SK-N-SH (cell line): ENCODE measurements at regions not wholly inside any gene's neighbourhood (a gene's known extent, or its start where the extent isn't known, plus 50 kb on each side); places are given as distances from the start of the nearest gene placed in this dataset.

Experiments used
- CHD2 ChIP-seq: fragments of 150-350 bp; IDR thresholded peaks from 2 replicates; pipeline ENCODE4 v1.6.1; 2018; ENCODE audit warnings: low read length; ENCODE audit not compliant: partially characterized antibody
- ELF1 ChIP-seq: IDR thresholded peaks from 2 replicates; pipeline ENCODE4 v1.4.0; 2012
- EP300 ChIP-seq, 2 experiments: IDR thresholded peaks; 2 replicates each; pipeline versions ENCODE4 v1.4.0 to v1.6.1; 2012; ENCODE audit warnings: borderline replicate concordance in 1 of 2, low read depth in 1 of 2, low read length in 1 of 2
- EZH2phosphoT487 ChIP-seq: fragments of 200-600 bp; sonication (generic); IDR thresholded peaks from 2 replicates; pipeline ENCODE4 v1.6.1; 2017; ENCODE audit warnings: low read depth, mixed run types, mild to moderate bottlenecking, antibody characterized with exemption, moderate library complexity, borderline replicate concordance
- FOXM1 ChIP-seq: IDR thresholded peaks from 2 replicates; pipeline ENCODE4 v1.4.0; 2012; ENCODE audit warnings: low read depth, mild to moderate bottlenecking
- GABPA ChIP-seq: IDR thresholded peaks from 2 replicates; pipeline ENCODE4 v1.4.0; 2012; ENCODE audit warnings: low read depth, mild to moderate bottlenecking
- MXI1 ChIP-seq: IDR thresholded peaks from 2 replicates; pipeline ENCODE4 v1.6.1; 2012; ENCODE audit warnings: mild to moderate bottlenecking, low read depth, low read length, improper control_type of control experiment
- RAD21 ChIP-seq: IDR thresholded peaks from 2 replicates; pipeline ENCODE4 v1.6.1; 2012; ENCODE audit warnings: mild to moderate bottlenecking, low read length
- TF ChIP-seq, protein P1 (sequence below): fragments of 200-600 bp; sonication (generic); IDR thresholded peaks from 2 replicates; pipeline ENCODE4 v1.6.1; 2017; ENCODE audit warnings: antibody characterized with exemption, mild to moderate bottlenecking, moderate library complexity
- TF ChIP-seq, protein P2 (sequence below): IDR thresholded peaks from 2 replicates; pipeline ENCODE4 v1.6.1; 2012; ENCODE audit warnings: mild to moderate bottlenecking, low read depth, low read length, moderate library complexity
- TF ChIP-seq, protein P3 (sequence below): IDR thresholded peaks from 2 replicates; pipeline ENCODE4 v1.4.0; 2012; ENCODE audit warnings: low read depth, borderline replicate concordance
- TF ChIP-seq, protein P4 (sequence below): fragments of 150-350 bp; IDR thresholded peaks from 2 replicates; pipeline ENCODE4 v1.6.1; 2017; ENCODE audit warnings: antibody characterized with exemption, low read length, low read depth, borderline replicate concordance
- TF ChIP-seq, protein P5 (sequence below): IDR thresholded peaks from 2 replicates; pipeline ENCODE4 v1.4.0; 2012; ENCODE audit warnings: low read depth

DNA sequence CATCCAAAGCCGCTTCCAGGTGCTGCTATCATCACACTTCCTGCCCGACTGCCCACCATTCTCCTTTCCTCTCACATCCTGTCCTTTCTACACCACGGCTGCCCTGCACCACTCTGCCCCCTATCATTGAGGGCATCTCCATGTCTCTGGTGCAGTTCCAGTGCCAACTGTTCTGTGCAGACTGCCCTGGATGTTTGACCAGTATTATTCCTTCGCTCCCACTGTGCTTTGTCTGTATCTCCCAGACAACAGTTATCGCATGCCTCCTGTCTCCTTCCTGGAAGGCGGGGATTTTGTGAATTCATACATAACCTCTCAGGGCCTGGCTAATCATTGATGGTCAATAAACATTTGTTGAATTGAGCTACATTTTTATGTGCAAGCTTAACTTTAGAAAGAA lies 63.6 kb upstream of the GNG12 start:
- TF ChIP-seq, protein P1, sequence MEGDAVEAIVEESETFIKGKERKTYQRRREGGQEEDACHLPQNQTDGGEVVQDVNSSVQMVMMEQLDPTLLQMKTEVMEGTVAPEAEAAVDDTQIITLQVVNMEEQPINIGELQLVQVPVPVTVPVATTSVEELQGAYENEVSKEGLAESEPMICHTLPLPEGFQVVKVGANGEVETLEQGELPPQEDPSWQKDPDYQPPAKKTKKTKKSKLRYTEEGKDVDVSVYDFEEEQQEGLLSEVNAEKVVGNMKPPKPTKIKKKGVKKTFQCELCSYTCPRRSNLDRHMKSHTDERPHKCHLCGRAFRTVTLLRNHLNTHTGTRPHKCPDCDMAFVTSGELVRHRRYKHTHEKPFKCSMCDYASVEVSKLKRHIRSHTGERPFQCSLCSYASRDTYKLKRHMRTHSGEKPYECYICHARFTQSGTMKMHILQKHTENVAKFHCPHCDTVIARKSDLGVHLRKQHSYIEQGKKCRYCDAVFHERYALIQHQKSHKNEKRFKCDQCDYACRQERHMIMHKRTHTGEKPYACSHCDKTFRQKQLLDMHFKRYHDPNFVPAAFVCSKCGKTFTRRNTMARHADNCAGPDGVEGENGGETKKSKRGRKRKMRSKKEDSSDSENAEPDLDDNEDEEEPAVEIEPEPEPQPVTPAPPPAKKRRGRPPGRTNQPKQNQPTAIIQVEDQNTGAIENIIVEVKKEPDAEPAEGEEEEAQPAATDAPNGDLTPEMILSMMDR: no peak
- TF ChIP-seq ELF1: no peak
- TF ChIP-seq EZH2phosphoT487: no peak
- TF ChIP-seq, protein P2, sequence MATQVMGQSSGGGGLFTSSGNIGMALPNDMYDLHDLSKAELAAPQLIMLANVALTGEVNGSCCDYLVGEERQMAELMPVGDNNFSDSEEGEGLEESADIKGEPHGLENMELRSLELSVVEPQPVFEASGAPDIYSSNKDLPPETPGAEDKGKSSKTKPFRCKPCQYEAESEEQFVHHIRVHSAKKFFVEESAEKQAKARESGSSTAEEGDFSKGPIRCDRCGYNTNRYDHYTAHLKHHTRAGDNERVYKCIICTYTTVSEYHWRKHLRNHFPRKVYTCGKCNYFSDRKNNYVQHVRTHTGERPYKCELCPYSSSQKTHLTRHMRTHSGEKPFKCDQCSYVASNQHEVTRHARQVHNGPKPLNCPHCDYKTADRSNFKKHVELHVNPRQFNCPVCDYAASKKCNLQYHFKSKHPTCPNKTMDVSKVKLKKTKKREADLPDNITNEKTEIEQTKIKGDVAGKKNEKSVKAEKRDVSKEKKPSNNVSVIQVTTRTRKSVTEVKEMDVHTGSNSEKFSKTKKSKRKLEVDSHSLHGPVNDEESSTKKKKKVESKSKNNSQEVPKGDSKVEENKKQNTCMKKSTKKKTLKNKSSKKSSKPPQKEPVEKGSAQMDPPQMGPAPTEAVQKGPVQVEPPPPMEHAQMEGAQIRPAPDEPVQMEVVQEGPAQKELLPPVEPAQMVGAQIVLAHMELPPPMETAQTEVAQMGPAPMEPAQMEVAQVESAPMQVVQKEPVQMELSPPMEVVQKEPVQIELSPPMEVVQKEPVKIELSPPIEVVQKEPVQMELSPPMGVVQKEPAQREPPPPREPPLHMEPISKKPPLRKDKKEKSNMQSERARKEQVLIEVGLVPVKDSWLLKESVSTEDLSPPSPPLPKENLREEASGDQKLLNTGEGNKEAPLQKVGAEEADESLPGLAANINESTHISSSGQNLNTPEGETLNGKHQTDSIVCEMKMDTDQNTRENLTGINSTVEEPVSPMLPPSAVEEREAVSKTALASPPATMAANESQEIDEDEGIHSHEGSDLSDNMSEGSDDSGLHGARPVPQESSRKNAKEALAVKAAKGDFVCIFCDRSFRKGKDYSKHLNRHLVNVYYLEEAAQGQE: no peak
- TF ChIP-seq, protein P3, sequence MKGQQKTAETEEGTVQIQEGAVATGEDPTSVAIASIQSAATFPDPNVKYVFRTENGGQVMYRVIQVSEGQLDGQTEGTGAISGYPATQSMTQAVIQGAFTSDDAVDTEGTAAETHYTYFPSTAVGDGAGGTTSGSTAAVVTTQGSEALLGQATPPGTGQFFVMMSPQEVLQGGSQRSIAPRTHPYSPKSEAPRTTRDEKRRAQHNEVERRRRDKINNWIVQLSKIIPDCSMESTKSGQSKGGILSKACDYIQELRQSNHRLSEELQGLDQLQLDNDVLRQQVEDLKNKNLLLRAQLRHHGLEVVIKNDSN: no peak
- TF ChIP-seq GABPA: no peak
- TF ChIP-seq, protein P4, sequence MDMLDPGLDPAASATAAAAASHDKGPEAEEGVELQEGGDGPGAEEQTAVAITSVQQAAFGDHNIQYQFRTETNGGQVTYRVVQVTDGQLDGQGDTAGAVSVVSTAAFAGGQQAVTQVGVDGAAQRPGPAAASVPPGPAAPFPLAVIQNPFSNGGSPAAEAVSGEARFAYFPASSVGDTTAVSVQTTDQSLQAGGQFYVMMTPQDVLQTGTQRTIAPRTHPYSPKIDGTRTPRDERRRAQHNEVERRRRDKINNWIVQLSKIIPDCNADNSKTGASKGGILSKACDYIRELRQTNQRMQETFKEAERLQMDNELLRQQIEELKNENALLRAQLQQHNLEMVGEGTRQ: no peak
- TF ChIP-seq RAD21: no peak
- TF ChIP-seq CHD2: no peak
- no peak for TF ChIP-seq EP300 (IDR thresholded peaks at IDR 0.05; ENCODE audit: borderline replicate concordance in 1 of 2, low read depth in 1 of 2, low read length in 1 of 2)
- TF ChIP-seq, protein P5, sequence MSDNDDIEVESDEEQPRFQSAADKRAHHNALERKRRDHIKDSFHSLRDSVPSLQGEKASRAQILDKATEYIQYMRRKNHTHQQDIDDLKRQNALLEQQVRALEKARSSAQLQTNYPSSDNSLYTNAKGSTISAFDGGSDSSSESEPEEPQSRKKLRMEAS: no peak
- TF ChIP-seq MXI1: no peak
- TF ChIP-seq FOXM1: no peak
